GM08714 (cell line): ENCODE measurements at regions not wholly inside any gene's neighbourhood (a gene's known extent, or its start where the extent isn't known, plus 50 kb on each side); places are given as distances from the start of the nearest gene placed in this dataset.

ENCODE experiments used
- H3K4me3 ChIP-seq: fragments of 200-500 bp; sonication (Bioruptor generic); 2 replicates; pipeline ENCODE4 v1.5.1; 2014; ENCODE audit warnings: mild to moderate bottlenecking, low read length, inconsistent platforms
- ZNF274 ChIP-seq: IDR thresholded peaks from 2 replicates; pipeline ENCODE4 v1.6.1; 2012; ENCODE audit warnings: mild to moderate bottlenecking, low read depth, low read length

- no peak for TF ChIP-seq ZNF274
- H3K4me3 ChIP-seq = no peak overlapping the region
Measured at GRCh38 chr20:48242623-48243022, 457.3 kb upstream of the SULF2 start.

- no peak overlapping the region for H3K4me3 ChIP-seq
- TF ChIP-seq ZNF274 = no peak
Measured at GRCh38 chr20:48241482-48241881, 456.2 kb upstream of the SULF2 start.

- TF ChIP-seq ZNF274 = no peak
- no peak overlapping the region for H3K4me3 ChIP-seq
Measured at GRCh38 chr20:48238781-48239180, 453.5 kb upstream of the SULF2 start.

DNA sequence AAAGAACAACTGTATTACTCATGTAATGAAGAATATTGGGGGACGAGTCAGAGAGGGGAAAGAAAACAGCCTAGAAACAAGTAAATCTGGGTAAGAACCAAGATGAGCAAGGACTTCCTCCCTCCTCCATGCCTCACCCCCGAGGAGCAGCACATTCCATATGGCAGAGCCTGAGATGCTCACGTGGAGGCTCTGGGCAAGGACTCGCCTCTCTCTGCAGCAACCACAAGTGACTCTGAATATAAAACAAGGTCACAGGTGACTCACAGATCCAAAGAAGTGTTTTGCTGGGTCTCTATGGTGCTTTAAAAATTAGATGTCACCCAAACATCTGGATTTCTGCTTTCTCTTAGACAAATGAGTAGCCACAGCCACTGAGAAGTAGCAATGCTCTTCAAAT lies 453.0 kb upstream of the SULF2 start:
- no peak overlapping the region for H3K4me3 ChIP-seq
- no peak for TF ChIP-seq ZNF274

DNA sequence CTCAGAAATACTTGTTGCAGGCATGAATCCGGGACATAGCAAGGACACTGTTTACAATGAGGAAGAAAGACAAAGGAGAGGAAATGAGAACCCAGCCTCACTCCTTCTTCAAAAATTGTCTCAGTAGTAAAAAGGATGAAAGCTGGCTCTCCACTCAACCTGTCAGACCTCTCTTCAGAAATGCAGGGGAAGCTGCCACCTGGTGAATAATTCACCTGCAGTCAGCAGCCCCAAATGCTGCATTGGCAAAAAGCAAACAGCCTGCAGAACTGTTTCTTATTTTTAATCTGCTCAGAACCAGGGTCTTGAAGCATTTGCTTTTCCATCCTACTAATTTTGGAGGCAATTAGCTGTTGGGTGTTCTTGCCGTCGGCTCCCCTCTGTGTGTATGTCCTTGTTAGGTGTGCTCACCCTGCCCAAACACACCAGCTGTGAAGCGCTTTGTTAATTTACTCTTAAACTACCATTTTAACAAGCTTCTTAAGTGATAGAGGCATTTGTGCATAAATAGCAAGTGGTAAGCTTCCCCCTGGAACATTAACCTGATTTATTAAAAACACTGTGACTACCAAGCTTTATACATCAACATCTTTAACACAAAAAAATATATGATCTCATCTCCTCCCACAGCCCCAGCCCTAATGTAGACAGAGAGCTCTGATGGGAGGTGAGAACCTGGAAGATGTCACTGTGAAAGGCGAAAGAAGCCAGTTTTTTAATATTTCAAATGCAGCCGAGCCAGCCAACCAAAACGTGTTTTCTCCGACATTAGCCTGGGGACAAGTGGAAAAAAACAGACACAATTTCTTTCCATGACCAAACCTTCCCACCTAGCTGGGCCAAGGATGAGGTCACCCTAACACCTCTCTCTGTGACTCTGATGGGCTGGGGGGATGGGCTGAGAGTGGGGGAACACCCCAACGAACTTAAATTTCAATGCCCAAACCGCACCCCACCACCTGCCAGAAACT lies 451.0 kb upstream of the SULF2 start:
- no peak overlapping the region for H3K4me3 ChIP-seq
- no peak for TF ChIP-seq ZNF274

- no peak overlapping the region for H3K4me3 ChIP-seq
- no peak for TF ChIP-seq ZNF274
Measured at GRCh38 chr20:48234951-48235350, 449.7 kb upstream of the SULF2 start.

DNA sequence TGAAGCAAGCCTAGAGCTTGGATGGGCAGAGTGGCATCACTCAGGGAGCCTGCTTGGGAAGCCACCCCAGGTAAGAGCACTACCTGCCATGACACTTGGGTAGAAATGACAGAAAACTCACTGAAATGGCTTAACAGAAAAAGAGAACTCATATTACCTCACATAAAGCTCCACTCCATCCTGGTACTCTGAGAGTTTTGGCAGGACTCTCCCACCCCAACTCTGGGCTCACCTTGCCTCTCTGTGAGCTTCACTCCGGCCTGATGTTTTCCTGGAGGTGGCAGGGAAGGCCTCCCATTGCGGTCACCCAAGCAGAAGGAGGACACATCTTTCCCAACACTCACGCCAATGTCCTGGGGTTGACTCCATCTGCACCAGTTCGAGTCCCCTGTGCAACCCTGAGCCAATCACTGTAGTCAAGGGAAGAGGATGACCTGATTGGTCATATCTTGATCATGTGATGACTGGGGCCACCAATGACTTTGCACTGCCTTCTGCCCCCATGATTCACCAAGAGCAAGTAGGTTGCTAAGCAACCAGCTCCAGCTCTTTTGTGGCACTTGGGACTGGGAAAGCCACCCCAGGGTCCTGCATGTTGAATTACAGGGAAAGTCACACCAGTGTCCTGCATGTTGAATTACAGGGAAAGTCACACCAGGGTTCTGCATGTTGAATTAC lies 446.1 kb upstream of the SULF2 start:
- no peak overlapping the region for H3K4me3 ChIP-seq
- TF ChIP-seq ZNF274 = peak; percentile 50

DNA sequence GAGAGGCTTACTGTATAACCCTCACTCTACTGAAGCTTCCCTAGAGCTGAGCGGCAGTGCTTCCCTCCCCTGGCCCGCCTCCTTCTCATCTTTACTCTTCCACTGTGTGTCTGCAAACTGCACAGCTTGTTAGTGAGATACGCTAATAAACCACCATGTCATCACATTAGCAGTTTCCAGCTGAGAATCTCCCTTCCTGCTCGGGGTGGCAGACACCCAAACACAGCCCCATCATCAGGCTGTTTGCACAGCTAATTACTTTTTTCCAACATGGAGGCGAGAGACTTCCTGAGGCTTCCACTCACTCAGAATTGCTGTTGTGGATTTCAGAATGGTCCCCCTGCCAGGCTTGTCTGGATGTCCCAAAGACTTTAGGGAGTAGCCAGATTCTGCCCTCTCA lies 444.9 kb upstream of the SULF2 start:
- no peak overlapping the region for H3K4me3 ChIP-seq
- TF ChIP-seq ZNF274 = no peak

- H3K4me3 ChIP-seq = no peak overlapping the region
- no peak for TF ChIP-seq ZNF274
Measured at GRCh38 chr20:48227381-48227780, 442.1 kb upstream of the SULF2 start.

GRCh38 chr20:48226642-48227041 lies 441.4 kb upstream of the SULF2 start:
- TF ChIP-seq ZNF274 = no peak
- H3K4me3 ChIP-seq = no peak overlapping the region

- H3K4me3 ChIP-seq = no peak overlapping the region
- no peak for TF ChIP-seq ZNF274
Measured at GRCh38 chr20:48224533-48225050, 439.3 kb upstream of the SULF2 start.

- no peak for TF ChIP-seq ZNF274
- H3K4me3 ChIP-seq = no peak overlapping the region
Measured at GRCh38 chr20:48223715-48224114, 438.4 kb upstream of the SULF2 start.

GRCh38 chr20:48222595-48223180 lies 437.4 kb upstream of the SULF2 start:
- no peak for TF ChIP-seq ZNF274
- no peak overlapping the region for H3K4me3 ChIP-seq

- TF ChIP-seq ZNF274 = no peak
- no peak overlapping the region for H3K4me3 ChIP-seq
Measured at GRCh38 chr20:48220033-48220633, 434.9 kb upstream of the SULF2 start.
